ENCODE measurements at regions not wholly inside any gene's neighbourhood (a gene's known extent, or its start where the extent isn't known, plus 50 kb on each side); places are given as distances from the start of the nearest gene placed in this dataset.

GRCh38 chr19:33900817-33901216, 104.1 kb downstream of the KCTD15 start:
- no peak for DNase-seq

DNA sequence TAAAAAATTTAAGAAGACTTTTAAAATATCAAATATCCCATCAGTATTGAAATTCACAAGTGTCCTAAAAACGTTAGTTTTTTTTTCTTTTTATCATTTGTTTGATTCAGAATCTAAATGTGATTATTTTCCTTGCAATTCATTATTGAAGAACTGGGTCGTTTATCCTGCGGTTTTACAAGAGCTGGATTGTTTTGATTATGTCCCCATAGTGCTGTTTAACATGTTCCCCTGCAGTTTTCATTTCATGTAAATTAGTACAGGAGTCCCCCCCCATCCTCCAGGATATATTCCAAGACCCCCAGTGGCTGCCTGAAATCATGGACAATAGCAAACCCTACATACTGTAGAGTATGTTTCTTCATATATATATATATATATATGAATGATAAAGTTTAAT, 105.7 kb downstream of the KCTD15 start:
- DNase-seq, result no peak

GRCh38 chr19:33902802-33903488, 106.3 kb downstream of the KCTD15 start:
- no peak for DNase-seq

DNA sequence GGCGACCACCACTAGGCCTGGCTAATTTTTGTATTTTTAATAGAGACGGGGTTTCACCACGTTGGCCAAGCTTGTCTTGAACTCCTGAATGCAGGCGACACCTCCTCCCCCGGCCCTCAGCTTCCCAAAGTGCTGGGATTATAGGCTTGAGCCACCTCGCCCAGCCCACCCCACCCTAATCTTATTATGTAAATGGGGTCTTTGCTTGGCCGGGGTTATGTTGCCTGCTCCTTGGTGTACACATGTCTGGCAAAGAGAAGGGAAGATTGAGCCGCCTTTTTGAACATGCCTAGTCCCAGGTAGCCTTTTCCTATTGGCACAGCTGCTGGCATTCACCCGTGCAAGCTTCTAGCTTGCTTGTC, 106.8 kb downstream of the KCTD15 start:
- DNase-seq, result no peak

GRCh38 chr19:33904681-33905080, 108.0 kb downstream of the KCTD15 start:
- no peak for DNase-seq

DNA sequence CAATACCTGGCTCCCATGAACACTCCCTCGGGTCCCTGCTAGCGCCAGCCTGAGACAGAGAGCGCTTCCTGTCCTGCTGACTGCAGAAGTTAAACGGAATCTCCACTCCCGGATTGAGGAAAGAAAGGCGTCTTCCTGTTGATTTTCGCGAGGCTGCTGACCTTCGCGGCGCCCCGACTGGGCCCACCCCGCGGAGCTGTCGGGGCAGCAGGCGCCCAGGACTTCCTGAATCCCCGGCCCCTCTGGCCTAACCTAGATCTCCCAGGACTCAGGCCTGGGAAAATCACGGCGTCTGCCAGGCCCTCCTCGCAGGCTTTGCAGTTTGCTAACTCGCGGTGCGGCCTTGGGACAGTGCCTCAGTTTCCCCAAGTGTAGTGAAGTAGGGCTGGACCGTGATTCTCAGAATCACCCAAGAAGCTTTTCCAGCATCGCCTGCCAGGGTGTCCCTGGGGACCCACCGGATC, 108.8 kb downstream of the KCTD15 start:
- DNase-seq, result no peak

DNA sequence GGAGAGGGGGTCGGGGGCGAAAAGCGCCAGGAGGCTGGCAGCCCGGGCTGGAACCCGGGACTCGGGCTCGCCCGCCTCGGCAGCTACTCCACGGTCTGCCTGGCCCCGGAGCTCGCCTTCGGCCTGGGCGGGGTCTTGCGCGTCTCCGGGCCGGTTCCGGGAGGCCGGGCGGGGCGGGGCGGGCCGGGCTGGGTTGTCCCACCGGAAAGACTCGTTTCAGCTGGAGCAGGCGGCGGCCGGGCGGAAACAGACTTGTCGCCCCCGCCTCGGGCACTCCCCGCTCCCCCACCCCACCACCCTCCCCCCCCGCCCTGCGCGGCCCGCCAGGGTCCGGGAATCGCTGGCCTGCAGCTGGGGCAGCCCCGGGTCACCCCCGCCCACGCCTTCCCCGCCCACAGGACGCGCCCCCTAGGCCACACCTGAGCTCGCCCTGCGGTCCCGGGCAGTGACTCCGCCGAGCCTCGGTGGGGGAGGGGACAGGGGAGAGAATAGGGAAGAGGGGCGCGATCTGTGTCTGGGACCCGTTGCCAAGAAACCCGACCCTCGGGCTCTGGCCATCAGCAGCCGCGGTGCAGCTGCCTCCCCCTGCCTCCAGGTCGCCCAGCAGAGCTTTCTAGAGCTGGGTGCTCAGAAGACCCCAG, 109.4 kb downstream of the KCTD15 start:
- DNase-seq, result no peak

DNA sequence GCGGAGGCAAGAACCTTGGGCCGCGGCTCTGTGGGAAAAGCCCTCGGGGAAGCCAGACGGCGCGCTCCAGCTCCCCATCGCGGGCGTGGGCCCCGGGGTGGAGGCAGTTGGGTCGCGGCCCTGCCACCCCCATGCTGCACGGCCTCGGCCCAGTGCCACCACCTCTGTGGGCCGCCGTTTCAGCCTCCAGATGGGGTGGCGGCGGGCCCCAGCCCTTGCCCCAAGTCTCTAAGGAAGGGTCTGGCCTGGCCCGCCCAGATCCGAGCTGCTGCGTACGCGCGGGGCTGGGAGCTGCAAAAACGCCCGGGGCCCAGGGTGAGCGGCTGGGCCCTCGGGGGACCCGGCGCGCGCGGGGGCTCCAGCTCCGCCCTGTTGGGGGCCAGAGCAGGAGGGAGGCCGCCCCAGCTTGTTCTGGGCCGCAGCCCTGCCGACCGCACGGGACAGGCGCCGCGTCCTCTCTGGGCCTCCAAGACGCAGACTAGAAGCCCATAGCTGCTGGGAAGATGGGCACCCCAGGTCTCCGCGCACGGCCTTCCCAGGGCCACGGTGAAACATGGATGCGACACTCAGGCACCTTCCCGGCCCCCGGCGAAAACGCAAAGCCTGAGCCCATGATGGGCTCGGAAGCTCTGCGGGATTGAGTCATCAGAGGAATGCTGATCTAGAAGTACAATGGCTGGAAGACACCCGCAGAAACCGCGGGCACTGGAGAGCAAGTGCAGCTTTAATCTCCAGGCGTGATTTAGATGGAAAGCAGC, 110.1 kb downstream of the KCTD15 start:
- no peak for DNase-seq

- no peak for DNase-seq
Observed at GRCh38 chr19:33910922-33911321, 114.3 kb downstream of the KCTD15 start.

DNA sequence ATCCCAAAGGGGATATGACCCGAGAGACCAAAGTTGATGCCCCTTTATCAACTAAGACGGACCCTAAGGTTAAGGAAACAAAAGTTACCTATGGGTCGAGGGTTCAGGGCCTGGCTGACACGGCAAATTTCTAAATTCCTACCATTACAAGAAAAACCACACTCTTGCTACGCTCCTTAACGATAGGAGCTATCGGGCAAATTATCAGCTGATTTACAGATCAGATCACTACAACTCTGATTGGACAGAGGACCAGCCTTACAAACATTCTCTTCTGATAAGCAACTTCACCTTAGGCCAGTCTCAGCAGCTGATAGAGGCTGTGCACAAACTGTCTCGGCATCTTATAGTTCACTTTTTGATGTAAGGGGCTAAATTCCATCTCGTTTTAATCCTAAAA, 117.9 kb downstream of the KCTD15 start:
- no peak for DNase-seq

DNA sequence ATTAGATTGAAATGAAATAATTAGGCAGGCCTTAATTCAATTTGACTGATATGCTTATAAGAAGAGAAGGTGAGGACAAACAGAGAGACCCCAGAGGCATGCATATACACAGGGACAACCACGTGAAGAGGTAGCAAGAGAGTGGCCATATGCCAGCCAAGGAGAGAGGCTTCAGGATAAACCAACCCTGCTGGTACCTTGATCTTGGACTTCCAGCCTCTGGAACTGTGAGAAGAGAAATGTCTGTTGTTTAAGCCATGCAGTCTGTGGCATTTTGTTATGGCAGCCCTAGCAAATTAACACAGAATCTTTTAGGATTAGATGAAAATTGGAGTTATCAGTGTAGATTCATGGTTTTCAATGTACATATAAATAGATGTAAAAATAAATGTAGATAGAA, 120.1 kb downstream of the KCTD15 start:
- no peak for DNase-seq

- no peak for DNase-seq
Observed at GRCh38 chr19:33919291-33919690, 122.6 kb downstream of the KCTD15 start.

DNA sequence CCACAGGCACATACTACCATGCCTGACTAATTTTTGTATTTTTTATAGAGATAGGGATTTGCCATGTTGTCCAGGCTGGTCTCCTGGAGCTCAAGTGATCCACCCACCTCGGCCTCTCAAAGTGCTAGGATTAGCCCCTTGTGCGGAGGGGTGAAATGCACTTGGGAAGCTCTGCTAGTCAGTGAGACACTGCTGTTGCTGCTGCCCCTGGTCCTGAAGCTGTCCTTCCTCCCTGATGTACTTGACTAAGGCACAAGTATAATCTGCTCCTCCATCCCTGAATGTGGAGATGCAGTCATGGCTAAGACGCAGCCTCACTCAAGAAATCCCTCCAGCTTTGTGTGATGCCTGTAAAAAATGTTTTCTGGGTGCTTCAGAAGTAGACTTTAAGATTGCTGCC, 124.5 kb downstream of the KCTD15 start:
- no peak for DNase-seq

DNA sequence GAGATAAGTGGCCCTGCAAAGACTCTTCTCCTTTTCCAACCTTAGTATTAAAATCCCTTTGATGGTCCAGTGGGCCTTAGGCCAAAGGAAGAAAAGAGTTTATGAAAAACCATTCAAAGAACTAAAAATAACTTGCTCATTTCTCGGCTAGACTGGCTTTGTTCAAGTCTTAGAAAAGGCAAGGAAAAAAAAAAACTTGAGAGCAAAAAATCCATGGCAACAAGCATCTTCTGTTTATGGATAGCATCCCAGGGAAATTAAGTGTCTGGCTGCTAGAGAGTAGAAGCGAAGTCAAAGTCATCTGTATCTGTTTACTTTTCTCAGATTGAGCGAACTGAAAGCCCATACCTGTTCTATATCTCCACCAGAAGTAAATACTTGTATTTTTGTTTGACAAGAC, 129.6 kb downstream of the KCTD15 start:
- DNase-seq, result no peak

DNA sequence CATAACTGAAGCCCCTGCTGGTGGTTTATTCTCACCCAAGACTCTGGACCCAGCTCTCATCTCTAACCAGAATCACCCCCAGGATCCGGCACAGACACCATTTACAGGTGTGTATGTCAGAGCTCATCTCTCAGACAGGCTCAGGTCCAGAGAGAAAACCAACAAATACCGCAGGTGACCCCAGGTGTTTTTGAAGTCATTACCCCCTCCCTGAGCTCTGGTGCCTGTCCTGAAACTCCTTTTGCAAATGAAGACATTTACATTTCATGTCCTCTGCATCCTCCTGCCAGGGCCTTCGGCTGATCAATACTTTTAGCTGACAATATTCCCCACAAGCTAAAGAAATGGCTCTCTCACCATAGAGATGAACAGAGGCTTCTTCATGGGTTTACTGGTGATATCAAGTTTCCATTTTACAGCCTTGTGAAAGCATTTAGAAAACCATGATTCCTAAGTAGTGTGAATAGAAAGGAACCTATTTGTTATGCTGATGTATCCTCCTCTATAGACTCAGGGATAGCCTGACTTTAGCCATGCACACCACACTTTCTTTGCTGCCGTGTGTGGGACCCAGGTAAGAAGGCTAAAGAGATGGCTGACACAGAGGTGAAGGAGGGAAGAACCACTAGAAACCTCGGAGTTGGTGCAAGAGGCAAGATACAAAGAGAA, 131.3 kb downstream of the KCTD15 start:
- no peak for DNase-seq

- no peak for DNase-seq
Observed at GRCh38 chr19:33928458-33928950, 131.8 kb downstream of the KCTD15 start.

DNA sequence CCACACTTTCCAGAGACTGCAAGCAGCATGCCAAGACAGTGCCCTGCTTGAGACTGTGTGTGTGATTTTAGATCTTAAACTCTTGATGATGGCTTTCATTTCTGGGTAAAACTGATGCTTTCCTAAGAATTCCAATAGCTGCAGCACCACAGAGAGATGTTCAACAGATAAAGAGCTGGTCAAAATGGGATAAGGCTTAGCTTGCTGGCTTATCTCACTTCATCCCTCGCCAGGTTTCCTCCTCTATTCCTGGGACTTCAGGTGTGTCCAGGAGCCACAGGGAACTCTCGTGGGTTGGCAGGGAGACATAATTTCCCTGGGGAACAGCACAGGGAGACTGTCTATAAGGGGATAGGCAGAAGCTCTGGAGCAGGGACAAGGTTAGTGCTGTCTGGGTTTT, 137.3 kb downstream of the KCTD15 start:
- DNase-seq, result no peak

DNA sequence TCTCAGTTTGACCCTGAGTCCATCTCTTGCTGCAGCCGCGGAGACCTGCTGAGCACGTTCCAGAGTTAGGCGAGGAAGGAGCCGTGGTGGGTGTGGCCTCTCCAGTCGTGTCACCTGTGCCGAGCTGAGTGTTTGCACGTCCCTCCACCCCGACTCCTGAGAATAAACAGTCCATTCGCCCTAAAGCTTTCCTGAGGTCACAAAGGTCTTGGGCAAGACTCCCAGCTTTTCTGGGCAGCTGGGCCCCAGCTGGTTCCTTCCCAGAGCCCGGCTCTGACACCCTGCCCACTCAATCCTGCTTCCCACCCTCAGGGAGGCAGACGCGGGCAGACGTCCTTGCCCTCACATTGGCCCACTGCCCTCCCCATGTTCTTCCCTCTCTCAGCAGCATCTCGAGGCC, 142.2 kb downstream of the KCTD15 start:
- DNase-seq, result no peak

- no peak for DNase-seq
Observed at GRCh38 chr19:33941133-33941532, 144.5 kb downstream of the KCTD15 start.

DNA sequence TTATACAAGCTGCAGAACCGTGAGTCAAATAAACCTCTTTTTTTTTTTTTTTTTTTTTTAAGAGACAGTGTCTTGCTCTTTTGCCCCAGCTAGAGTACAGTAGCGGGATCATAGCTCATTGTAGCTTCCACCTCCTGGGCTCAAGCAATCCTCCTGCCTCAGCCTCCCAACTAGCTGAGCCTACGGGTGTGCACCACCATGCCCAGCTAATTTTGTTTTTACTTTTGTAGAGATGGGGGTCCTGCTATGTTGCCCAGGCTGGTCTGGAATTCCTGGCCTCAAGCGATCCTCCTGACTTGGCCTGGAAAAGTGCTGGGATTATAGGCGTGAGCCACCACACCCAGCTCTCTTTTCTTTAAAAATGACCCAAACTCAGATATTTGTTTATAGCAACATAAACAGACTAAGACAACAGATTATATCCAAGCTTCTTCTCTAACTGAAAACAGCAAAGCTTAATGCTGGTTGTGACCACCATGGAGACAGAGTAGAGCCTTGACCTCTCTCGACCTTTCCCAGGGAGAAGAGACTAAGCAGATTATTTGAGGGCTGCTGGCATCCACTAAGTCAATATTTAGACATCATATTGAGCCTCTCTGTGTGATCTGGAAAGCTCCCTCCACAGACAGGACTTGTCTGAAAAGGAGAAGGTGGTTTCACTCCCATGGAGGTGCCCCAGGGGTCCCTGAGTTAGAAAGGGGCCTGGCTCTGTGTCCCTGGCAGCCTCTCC, 150.0 kb downstream of the KCTD15 start:
- DNase-seq, result no peak

DNA sequence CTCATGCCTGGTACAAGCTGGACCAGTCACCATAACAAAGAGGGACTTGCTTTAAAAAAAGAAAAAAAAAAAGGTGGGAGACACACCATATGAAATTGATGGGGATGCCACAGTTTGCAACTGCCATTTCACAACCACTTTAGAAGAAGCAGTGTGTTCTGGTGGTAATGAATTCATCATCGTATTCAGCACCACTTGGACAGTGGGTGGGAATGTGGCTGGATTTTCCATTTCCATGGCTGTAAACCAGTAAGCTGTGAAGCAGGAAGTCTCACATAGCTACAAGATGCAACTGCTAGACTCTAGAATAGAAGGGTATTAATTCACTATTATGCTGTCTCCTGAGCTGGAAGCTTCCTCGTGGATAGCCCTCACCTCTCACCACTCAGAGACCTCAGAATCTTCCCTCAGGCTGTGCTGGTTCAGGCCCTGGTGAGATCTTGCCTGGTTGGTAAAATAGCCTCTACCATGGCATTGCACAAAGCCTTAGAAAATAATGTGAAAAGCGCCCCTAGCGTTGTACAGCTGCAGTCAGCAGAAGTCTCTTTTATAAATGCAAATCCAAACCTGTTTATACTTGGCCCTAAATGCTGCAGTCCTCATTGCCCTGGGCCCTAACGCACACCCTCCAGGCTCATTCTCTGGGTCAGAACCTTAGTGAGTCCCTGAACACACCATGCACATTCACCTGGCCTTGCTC, 150.7 kb downstream of the KCTD15 start:
- DNase-seq, result no peak

Measured in activated gamma-delta T cell treated with Interleukin-2 at 50 U/mL for 16 hours (primary cell).